Stimulated activated naive CD8-positive, alpha-beta T cell treated with anti-CD3 and anti-CD28 coated beads, Interleukin-15, Interleukin-2, amounts not matched to agents 100 U/mL and 50 U/mL, for 24 hours (primary cell): ENCODE measurements at regions not wholly inside any gene's neighbourhood (a gene's known extent, or its start where the extent isn't known, plus 50 kb on each side); places are given as distances from the start of the nearest gene placed in this dataset.

Experiments
- ATAC-seq: fragments of 150-1000 bp; cut with Tn5 transposase; one replicate; pipeline ENCODE4 v1.10.0; 2021
- DNase-seq: peaks from one replicate; pipeline ENCODE4 v3.0.0; 2021

DNA sequence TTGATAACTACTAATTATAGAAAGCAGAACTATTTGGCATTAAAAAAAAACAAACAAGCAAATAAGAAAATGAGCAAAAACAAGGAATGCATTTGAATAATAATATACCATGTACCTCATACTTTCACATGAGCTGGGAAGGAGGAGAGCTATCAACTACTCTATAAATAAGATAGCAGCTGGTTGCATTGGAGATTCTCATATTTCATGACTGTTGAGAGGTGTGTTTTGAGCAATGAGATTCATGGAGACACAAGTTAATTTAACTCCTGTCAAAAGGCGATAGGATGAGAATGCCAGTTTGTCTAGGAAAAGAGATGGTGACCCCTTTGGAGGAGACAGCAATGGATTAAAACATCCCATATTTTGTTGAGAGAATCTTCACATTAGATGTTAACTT, 348.8 kb upstream of the SPTLC3 start:
- ATAC-seq, result no peak
- DNase-seq, result no peak

DNA sequence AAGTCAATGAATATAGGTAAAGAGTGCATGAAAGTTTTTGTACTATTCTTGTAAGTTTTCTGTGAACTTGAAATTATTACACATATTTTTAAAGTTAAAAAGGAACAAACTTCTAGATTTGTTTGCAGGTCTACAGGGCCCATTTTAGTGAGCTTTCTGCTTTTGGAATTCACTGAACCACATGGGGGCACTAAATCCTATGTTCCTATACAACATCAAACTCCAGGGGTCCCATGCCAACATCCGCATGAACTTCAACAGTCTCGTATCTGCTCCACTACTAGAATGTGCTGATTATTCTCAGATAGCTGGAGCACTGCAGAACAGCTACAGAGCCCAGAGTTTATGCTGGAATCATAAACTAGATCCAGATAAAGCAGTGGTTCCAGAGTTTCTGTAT, 347.9 kb upstream of the SPTLC3 start:
- ATAC-seq (no peak), DNase-seq (no peak)

DNA sequence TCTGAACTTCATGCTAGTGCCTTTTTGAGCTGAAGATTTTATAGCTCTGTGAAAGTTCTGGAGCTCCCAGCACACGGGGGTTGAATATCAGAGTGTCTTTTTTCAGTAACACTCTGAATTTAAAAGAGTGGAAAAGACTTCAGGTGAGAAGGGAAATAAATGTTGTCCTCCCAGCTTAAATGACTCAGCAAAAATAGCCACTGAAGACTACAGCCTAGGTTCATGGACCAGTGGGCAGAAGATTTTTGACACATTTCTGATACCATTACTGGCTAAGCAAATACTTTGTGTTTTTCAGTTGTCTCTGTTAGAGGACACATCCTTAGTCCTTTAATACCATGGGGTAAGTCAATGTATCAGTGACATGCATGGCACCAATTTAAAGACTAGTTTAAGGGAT, 338.5 kb upstream of the SPTLC3 start:
- no peak for DNase-seq
- ATAC-seq, result no peak

- ATAC-seq, result no peak
- no peak for DNase-seq
Observed at GRCh38 chr20:12673352-12673751, 335.4 kb upstream of the SPTLC3 start.

DNA sequence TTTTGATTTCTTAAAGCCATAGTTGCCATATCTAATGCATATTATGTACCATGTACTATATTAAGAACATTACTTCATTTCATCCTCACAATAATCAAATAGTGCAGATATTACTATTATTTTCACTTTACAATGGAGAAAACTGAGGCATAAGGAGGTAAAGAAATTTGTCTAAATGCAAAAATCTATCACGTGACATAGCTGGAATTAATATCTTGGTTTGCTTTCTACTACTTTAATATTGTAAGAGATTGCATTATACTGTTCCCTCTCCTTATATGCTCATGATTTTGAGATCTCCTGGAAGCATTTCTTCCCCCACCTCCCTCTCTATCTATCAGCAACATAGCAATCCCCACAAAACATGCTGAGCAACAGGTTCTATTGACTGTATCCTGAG, 330.8 kb upstream of the SPTLC3 start:
- DNase-seq, result no peak
- ATAC-seq, result no peak

GRCh38 chr20:12679447-12679846, 329.3 kb upstream of the SPTLC3 start:
- DNase-seq (no peak), ATAC-seq (no peak)

GRCh38 chr20:12682613-12683012, 326.2 kb upstream of the SPTLC3 start:
- ATAC-seq (no peak), DNase-seq (no peak)

DNA sequence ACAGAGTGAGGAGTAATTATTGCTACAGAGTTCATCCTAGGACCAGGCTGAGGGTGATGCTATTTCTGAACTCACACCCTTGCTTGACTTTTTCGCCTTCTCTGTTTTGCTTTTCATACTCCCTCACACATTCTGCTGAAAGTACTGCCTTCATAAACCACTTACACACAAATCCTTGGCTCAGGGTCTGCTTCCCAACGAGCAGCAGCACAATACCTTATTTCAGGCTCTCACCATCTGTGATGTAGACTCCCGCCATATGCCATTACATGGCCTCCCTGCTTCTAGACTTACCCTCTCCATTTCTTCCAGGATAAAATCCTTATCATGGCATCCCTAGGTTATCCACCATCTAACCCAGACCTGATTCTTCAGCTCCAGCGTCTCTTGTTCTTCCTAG, 321.3 kb upstream of the SPTLC3 start:
- no peak for ATAC-seq
- no peak for DNase-seq

DNA sequence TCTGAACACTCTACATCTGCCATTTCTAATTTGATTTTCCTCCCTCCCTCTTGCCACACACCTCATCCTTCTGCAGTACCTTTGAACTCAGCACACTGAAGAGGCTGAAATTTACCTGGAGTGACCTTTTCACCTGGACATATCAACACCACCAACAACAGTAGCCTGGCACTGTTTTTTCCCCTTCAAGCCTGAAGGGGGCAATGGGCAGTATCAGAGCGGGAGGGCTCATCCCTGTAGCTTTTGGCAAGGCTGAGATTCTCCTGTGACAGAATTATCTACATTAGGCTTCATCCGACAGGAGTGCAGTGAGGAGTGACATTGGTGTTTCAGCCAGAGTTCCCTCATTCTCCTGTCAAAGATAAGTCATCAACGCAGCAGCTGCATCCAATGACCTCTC, 312.8 kb upstream of the SPTLC3 start:
- no peak for ATAC-seq
- DNase-seq, result no peak

DNA sequence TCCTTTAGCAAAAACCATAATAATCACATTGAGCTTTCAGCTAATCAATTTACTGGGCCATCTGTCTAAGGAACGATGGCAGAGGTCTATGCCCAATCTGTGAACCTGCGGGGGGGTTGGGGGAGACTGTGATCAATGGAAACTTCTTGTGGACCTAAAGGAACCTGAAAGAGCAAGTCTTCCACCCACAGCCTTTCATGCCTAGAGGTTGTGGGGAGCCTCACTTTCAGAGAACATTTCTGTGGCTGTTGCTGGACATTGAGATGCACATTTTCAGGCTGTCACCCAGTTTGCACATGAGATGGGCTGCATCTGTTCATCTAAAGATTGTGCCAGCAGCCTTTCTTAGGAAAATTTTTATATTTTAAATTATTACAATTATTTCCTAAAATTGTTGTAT, 310.0 kb upstream of the SPTLC3 start:
- no peak for DNase-seq
- ATAC-seq, result no peak

DNA sequence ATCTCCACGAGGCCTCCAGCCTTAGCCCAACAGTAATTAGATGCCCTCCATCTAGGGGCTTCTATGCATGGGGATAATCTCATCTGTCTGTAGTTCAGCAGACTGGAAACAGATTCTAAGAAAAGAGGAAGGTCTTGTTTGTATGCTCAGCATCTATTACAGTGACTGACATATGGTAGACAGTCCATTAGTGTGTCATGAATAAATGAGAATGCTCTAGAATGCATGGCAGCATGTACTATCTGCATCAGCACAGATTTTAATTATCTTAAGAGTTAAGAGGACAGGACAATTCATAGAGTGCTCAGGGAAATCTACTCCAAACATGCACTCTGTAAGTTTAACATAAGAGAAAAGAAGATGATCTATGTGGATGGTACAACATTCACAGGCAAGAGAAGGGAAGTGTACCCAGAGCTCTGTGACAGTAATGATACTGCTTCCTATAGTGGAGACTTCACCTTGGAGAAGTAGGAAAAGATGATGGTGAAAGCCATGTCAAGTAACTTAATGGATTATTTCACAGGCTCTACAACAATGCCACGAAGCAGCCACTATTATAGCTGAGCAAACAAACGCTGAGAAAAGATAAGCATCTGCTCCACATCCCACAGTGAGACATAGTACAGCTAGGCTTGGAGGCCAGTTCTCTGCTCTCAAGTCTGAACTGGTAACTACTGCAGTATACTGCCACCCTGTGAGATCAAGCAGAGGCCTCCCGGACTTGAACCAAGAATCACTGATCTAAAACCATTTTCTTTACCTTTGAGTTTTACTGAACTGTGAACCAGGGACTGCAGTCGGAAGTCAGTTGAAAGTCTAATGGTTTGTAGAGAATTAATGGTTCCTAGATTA, 309.2 kb upstream of the SPTLC3 start:
- DNase-seq (no peak), ATAC-seq (no peak)

GRCh38 chr20:12700701-12701100, 308.1 kb upstream of the SPTLC3 start:
- DNase-seq (no peak), ATAC-seq (no peak)

GRCh38 chr20:12702312-12702711, 306.5 kb upstream of the SPTLC3 start:
- ATAC-seq, result no peak
- no peak for DNase-seq

DNA sequence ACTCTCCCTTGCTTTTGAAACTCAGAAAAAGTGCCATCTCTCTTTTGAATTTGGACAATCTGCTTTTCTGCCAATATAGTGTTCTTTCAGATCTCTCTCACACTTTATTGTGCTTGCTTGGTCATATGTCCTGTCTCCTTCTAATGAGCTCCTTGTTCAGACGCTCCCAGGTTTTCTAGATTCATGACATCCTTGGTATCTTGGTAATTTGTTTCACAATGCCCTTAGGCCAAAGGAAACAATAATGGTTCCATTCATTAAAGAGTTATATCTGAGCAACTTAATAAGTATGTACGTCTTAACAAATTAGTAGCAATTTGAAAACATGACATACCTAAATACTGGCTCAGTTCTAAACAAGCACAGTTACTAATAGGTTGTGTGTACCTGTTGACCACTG, 293.4 kb upstream of the SPTLC3 start:
- DNase-seq (no peak), ATAC-seq (no peak)

DNA sequence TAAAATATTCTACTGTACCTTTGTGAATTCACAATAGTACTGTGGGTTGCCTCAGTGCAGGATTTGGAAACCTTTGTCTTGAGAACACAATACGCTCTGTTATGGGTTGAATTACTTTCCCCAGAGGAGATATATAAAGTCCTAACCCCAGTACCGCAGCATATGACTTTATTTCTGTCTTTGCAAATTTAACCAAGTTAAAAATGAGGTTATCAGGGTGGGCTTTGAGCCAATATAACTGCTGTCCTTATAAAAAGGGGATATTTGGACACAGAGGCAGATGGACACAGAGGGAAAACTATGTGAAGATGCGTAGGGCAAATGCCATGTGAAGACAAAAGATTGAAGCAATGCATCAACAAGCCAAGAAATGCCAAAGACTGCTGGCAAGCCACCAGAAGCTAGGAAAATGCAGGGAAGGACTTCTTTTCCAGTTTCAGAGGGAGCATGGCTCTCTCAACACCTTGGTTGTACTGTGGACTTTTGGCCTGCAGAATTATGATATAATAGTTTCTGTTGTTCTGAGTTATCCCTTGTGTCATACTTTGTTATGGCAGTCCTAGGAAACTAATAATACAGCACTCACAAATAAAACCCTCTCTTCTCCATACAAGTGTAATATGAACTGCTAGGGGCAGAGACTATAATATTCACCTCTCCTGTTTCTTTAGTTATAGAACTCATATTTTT, 292.6 kb upstream of the SPTLC3 start:
- ATAC-seq (no peak), DNase-seq (no peak)

DNA sequence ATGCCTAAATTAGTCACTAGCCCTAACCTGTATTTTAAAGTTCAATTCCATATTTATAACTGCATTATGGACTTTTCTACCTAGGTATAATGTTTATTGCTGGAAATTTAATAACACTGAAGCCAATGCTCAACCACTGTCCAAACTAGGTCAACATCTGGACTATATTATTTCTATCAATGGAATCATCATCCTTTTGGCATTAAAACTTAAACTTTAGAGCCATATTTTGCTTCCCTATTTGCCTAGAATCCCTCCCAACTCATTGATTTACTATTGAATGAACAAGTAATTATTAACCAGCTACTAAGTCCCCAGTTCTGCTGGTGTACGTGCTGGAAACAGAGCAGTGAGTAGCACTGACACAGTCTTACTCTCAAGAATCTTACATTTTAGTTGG, 291.7 kb upstream of the SPTLC3 start:
- DNase-seq, result no peak
- no peak for ATAC-seq

DNA sequence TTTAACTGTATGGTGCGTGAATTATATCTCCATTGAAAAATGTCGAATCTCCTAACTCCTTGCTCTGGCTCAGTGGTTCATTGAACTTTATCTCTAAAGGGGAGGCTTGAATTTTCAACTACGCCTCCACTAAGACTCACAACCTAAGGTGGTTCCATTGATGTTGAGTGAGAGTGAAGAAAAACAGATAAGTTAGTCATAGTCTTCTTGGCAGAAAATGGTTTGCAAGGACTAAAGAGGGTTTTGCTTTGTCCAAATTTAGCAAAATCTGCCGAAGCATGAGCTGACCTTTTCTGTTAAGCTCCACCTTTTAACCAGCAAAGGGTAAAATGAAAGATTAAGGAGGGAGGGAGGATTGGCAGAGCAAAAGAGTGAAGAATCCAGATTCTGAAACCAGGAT, 290.2 kb upstream of the SPTLC3 start:
- no peak for DNase-seq

DNA sequence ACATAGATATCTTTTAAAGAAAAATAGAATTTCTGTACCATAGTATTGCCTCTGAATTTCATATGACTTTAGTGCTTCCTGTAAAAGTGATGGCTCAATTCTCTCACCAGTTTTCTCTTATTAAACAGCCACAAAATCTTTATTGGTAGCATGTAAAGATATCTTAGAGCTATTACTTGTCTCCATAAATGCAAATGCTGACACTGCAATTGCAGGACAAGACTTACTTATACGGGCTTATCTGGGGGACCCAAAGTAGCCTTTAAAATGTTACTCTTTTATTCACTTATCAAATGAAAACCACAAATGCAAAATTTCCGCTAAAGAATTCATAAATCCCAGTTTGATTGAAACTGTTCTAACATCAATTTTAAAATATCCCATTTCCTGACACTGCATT, 287.1 kb upstream of the SPTLC3 start:
- ATAC-seq (no peak), DNase-seq (no peak)

More for the DNA sequence above, 290.2 kb upstream of the SPTLC3 start:
- ATAC-seq, result no peak

- ATAC-seq (no peak), DNase-seq (no peak)
Observed at GRCh38 chr20:12722091-12722490, 286.7 kb upstream of the SPTLC3 start.

DNA sequence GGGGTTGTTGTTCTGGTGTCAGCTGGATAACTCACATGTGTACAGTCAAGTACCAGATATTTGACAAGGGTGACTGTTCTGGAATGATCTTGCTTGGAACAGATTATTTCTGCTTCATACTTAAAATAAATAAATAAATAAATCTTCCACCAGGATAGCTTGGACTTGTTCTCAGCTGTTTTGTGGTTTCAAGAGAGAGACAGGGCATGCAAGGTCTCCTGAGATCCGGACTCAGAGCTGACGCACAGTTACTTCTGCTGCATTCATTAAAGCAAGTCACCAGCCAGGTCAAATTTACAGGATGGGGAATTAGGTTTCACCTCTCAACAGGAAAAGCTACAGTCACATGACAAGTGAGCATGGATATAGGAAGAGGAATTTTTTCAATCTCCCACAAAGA, 285.0 kb upstream of the SPTLC3 start:
- DNase-seq, result no peak
- no peak for ATAC-seq

GRCh38 chr20:12728782-12729181, 280.0 kb upstream of the SPTLC3 start:
- no peak for ATAC-seq
- DNase-seq, result no peak

- ATAC-seq, result no peak
- no peak for DNase-seq
Observed at GRCh38 chr20:12729326-12729725, 279.4 kb upstream of the SPTLC3 start.

- ATAC-seq, result no peak
- DNase-seq, result no peak
Observed at GRCh38 chr20:12733811-12734210, 275.0 kb upstream of the SPTLC3 start.

DNA sequence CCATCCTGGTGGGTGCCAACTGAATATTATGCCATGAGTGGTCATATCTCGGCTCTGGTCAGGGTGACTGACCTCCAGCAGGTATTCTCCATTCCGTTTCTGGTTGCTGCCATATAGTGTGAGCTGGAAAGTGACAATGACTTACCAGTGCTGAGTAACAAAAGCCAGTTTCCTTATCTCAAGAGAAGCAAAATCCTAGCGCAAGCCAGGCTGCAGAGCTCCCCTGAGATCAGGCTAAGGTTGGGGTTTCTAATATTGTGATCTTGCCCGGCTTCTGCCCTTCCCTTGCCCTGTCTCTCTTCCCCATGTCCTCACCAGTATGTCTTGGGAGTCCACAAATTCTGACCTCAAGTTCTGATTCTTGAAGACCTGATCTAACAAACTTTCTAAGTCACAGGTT, 271.3 kb upstream of the SPTLC3 start:
- no peak for DNase-seq
- no peak for ATAC-seq
